Endothelial cell of umbilical vein (primary cell): ENCODE measurements at regions not wholly inside any gene's neighbourhood (a gene's known extent, or its start where the extent isn't known, plus 50 kb on each side); places are given as distances from the start of the nearest gene placed in this dataset.

ENCODE experiments used
- BruUV-seq: library from RNA; stranded (reverse); fragments of 400-500 nt; replicated peaks from 2 replicates; lab custom pipeline; 2021; lab: Mats Ljungman, UMichigan
- CTCF ChIA-PET: fragments of 300-600, 350-600 bp; sonication (Branson Sonifier 250); formaldehyde crosslinking; loops from one replicate; lab custom pipeline; 2021; ENCODE audit warnings: antibody characterized with exemption, inconsistent platforms; lab: Charles Lee
- POLR2A ChIA-PET: fragments of 300-600, 350-600 bp; sonication (Branson Sonifier 250); formaldehyde crosslinking; loops from one replicate; lab custom pipeline; 2021; ENCODE audit warnings: antibody characterized with exemption, inconsistent platforms; lab: Charles Lee
- DNase-seq: peaks from one replicate; pipeline ENCODE4 v3.0.0-alpha.2; 2011; ENCODE audit warnings: low read depth, low spot score
- FAIRE-seq: peaks from 2 replicates; lab custom pipeline; 2011; peaks lifted over from hg19 to GRCh38; lab: Jason Lieb, UNC
- H2AFZ ChIP-seq: 2 replicates; pipeline ENCODE4 v1.6.0; 2012; ENCODE audit warnings: low read depth, low read length, control low read depth, inconsistent platforms
- H3K27ac ChIP-seq: 2 replicates; pipeline ENCODE4 v1.5.1; 2011; ENCODE audit warnings: low read depth, mild to moderate bottlenecking, control low read depth, low read length, moderate library complexity; ENCODE audit not compliant: insufficient read depth
- H3K27me3 ChIP-seq, 2 experiments: 2 replicates each; pipeline versions ENCODE4 v1.6.0 to v1.6.1; 2011; ENCODE audit warnings: low read length in 2 of 2, mixed read lengths in 1 of 2; ENCODE audit not compliant: control insufficient read depth in 2 of 2, insufficient read depth in 2 of 2
- H3K36me3 ChIP-seq, 2 experiments: 2 replicates in 1 of 2; 3 replicates in 1 of 2; pipeline ENCODE4 v1.5.1; 2011; ENCODE audit warnings: low read length in 2 of 2, mild to moderate bottlenecking in 1 of 2, moderate library complexity in 1 of 2; ENCODE audit not compliant: control insufficient read depth in 2 of 2, insufficient read depth in 2 of 2; ENCODE audit errors: extremely low read depth in 1 of 2
- H3K4me1 ChIP-seq: 3 replicates; pipeline ENCODE4 v1.5.1; 2011; ENCODE audit warnings: mild to moderate bottlenecking, low read length; ENCODE audit not compliant: control insufficient read depth, insufficient read depth; ENCODE audit errors: extremely low read depth
- H3K4me2 ChIP-seq: 2 replicates; pipeline ENCODE4 v1.6.1; 2011; ENCODE audit warnings: low read length, control low read depth, mixed read lengths; ENCODE audit not compliant: insufficient read depth
- H3K4me3 ChIP-seq, 3 experiments: fragments of 200-600 bp in 1 of 3; sonication (generic), shearing (Covaris generic) in 1 of 3; replicated peaks in 1 of 3; 2 replicates each; pipeline ENCODE4 v1.5.1; 2011 to 2016; ENCODE audit warnings: control low read depth in 3 of 3, low read length in 3 of 3, mild to moderate bottlenecking in 2 of 3, inconsistent platforms in 1 of 3, low read depth in 1 of 3, moderate library complexity in 1 of 3; ENCODE audit not compliant: insufficient read depth in 1 of 3
- H3K79me2 ChIP-seq: 2 replicates; pipeline ENCODE4 v1.6.0; 2012; ENCODE audit warnings: low read length, inconsistent platforms; ENCODE audit not compliant: control insufficient read depth, insufficient read depth
- H3K9ac ChIP-seq: replicated peaks from 2 replicates; pipeline ENCODE3; 2011; ENCODE audit warnings: low read length, control low read depth; ENCODE audit not compliant: insufficient read depth; ENCODE audit errors: extremely low read depth
- H3K9me1 ChIP-seq: replicated peaks from 3 replicates; pipeline ENCODE4 v1.6.0; 2011; ENCODE audit warnings: mild to moderate bottlenecking, low read length; ENCODE audit not compliant: control insufficient read depth, insufficient read depth; ENCODE audit errors: extremely low read depth
- H3K9me3 ChIP-seq: replicated peaks from 2 replicates; pipeline ENCODE4 v1.5.1; 2012; ENCODE audit warnings: low read length, inconsistent platforms; ENCODE audit not compliant: control insufficient read depth, insufficient read depth
- H4K20me1 ChIP-seq: replicated peaks from 2 replicates; pipeline ENCODE3; 2011; ENCODE audit warnings: mild to moderate bottlenecking, low read length; ENCODE audit not compliant: control insufficient read depth, insufficient read depth; ENCODE audit errors: extremely low read depth
- EZH2 ChIP-seq: IDR thresholded peaks from 2 replicates; pipeline ENCODE4 v1.6.1; 2012; ENCODE audit warnings: borderline replicate concordance, low read depth, mild to moderate bottlenecking, moderate library complexity, low read length, inconsistent platforms; ENCODE audit not compliant: severe bottlenecking
- FOS ChIP-seq: IDR thresholded peaks from 2 replicates; pipeline ENCODE4 v1.6.1; 2011; ENCODE audit warnings: mild to moderate bottlenecking, low read length, moderate library complexity, borderline replicate concordance; ENCODE audit not compliant: insufficient read depth
- GATA2 ChIP-seq: IDR thresholded peaks from 2 replicates; pipeline ENCODE4 v1.7.0; 2011; ENCODE audit warnings: low read depth, mild to moderate bottlenecking, moderate library complexity, mixed read lengths, low read length; ENCODE audit not compliant: insufficient read length, insufficient read depth
- JUN ChIP-seq: IDR thresholded peaks from 2 replicates; pipeline ENCODE4 v1.6.1; 2011; ENCODE audit warnings: borderline replicate concordance, low read depth; ENCODE audit not compliant: insufficient read length, insufficient read depth
- MYC ChIP-seq: IDR thresholded peaks from one replicate; pipeline ENCODE4 v1.6.1; 2011; ENCODE audit warnings: mild to moderate bottlenecking, low read depth, low read length
- POLR2A ChIP-seq: IDR thresholded peaks from 2 replicates; pipeline ENCODE4 v1.6.1; 2012; ENCODE audit warnings: low read depth, mild to moderate bottlenecking, control low read depth, low read length
- POLR2AphosphoS5 ChIP-seq: IDR thresholded peaks from 2 replicates; pipeline ENCODE4 v1.6.1; 2012; ENCODE audit warnings: low read depth, mild to moderate bottlenecking, control low read depth, low read length, moderate library complexity; ENCODE audit not compliant: insufficient read depth
- dilution Hi-C: fragments of 300-500 bp; cut with MboI; formaldehyde crosslinking; loops from one replicate; pipeline ENCODE4 v1.15.0; 2019; ENCODE audit warnings: low sequenced_read_pairs; ENCODE audit not compliant: extremely low pct_ligation_motif_present
- intact Hi-C: fragments of 100-400 bp; cut with micrococcal nuclease; formaldehyde crosslinking; loops from one replicate; pipeline ENCODE4 v1.10.0; 2022
- TF ChIP-seq, protein P1 (sequence below), 2 donors: IDR thresholded peaks; 1 replicate in 1 of 2; 2 replicates in 1 of 2; pipeline ENCODE4 v1.5.1; 2011; ENCODE audit warnings: low read length in 2 of 2, mild to moderate bottlenecking in 2 of 2, moderate library complexity in 2 of 2, control low read depth in 1 of 2, inconsistent platforms in 1 of 2, low read depth in 1 of 2; ENCODE audit not compliant: insufficient read depth in 1 of 2; ENCODE audit errors: extremely low read depth in 1 of 2
- TF ChIP-seq, protein P2 (sequence below): IDR thresholded peaks from 2 replicates; pipeline ENCODE4 v1.6.1; 2011; ENCODE audit not compliant: insufficient read depth, insufficient read length

DNA sequence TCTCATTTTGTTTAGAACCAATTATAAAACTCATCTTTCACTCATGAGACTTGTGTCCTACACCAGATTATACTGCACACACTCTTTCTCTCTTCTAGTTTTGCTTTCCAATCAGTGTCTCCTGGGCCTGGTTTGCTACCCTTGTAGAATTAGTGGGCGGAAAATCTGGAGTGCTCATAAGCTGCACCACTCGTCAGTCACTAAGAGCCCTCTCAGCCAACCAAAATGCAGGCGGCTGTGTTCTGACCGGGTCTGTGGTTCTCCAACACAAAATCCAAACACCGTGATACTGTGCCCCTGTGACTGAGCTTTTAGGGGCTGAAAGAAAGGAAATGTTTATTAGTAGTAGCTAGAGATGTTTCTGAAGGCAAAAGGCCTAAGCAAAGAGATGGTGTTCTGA lies 83.7 kb upstream of the OBI1 start:
- intact Hi-C loops (no loop called here), dilution Hi-C loops (no loop called here)
- Histone ChIP-seq H3K79me2 (no peaks in the 10 kb centered on the region), H3K36me3 (no peaks in the 10 kb centered on the region), H3K9ac (no peak overlapping the region), H3K9me1 (no peaks in the 10 kb centered on the region), H4K20me1 (no peaks in the 10 kb centered on the region), H3K27ac (no peak overlapping the region), H2AFZ (no peak overlapping the region), H3K9me3 (no peaks in the 10 kb centered on the region), H3K27me3 (peaks cover 0 to 8% of the 10 kb centered on the region in 2 experiments), H3K4me1 (no peaks in the 10 kb centered on the region), H3K4me2 (no peak overlapping the region), H3K4me3 (no peak overlapping the region)
- ChIA-PET CTCF (interaction anchor here (1.4 kb wide), 1 partner anchor 15 kb away, joined by 4 read pairs; no protein-coding TSS in a partner anchor), POLR2A (no interaction called here)
- BruUV-seq, result no TSS peak
- DNase-seq (no peak), FAIRE-seq (no peak)
- TF ChIP-seq, protein P1, sequence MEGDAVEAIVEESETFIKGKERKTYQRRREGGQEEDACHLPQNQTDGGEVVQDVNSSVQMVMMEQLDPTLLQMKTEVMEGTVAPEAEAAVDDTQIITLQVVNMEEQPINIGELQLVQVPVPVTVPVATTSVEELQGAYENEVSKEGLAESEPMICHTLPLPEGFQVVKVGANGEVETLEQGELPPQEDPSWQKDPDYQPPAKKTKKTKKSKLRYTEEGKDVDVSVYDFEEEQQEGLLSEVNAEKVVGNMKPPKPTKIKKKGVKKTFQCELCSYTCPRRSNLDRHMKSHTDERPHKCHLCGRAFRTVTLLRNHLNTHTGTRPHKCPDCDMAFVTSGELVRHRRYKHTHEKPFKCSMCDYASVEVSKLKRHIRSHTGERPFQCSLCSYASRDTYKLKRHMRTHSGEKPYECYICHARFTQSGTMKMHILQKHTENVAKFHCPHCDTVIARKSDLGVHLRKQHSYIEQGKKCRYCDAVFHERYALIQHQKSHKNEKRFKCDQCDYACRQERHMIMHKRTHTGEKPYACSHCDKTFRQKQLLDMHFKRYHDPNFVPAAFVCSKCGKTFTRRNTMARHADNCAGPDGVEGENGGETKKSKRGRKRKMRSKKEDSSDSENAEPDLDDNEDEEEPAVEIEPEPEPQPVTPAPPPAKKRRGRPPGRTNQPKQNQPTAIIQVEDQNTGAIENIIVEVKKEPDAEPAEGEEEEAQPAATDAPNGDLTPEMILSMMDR (IDR thresholded peaks at IDR 0.05; ENCODE audit: extremely low read depth in 1 of 2, insufficient read depth in 1 of 2, low read depth in 1 of 2, low read length in 2 of 2), result no peak
- TF ChIP-seq MYC, result no peak
- TF ChIP-seq POLR2A, result no peak
- TF ChIP-seq, protein P2, sequence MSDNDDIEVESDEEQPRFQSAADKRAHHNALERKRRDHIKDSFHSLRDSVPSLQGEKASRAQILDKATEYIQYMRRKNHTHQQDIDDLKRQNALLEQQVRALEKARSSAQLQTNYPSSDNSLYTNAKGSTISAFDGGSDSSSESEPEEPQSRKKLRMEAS, result no peak
- no peak for TF ChIP-seq GATA2
- TF ChIP-seq EZH2, result no peak
- no peak for TF ChIP-seq POLR2AphosphoS5
- no peak for TF ChIP-seq JUN
- TF ChIP-seq FOS, result no peak
